ENCODE measurements at regions not wholly inside any gene's neighbourhood (a gene's known extent, or its start where the extent isn't known, plus 50 kb on each side); places are given as distances from the start of the nearest gene placed in this dataset.

DNA sequence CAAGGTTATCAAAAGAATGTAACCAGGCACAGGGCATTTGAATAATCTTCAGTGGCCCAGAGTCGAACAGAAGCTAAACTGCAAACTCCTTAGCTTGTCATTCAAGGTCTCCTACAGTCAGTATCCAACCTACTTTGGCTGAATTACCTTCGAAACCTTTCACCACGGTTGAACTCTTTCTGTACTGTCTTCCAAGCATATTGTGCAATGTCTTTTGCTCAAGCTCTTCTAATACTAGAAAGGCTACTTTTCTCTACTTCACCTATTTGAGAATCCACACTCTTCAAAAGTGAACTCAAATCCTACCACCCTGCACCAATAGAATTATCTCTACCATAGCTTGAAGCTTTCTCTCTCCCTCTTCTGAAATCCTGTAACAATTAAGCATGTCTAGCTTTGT lies 142.9 kb downstream of the NR4A2 start:
- H3K27me3 ChIP-seq: no peaks in the 10 kb centered on the region
- no peaks in the 10 kb centered on the region for H3K4me1 ChIP-seq
- H3K36me3 ChIP-seq: no peaks in the 10 kb centered on the region
- no peak overlapping the region for H3K27ac ChIP-seq
- DNase-seq: no peak
- H3K9me3 ChIP-seq (replicated peaks): no peaks in the 10 kb centered on the region
- no peak overlapping the region for H3K4me3 ChIP-seq

DNA sequence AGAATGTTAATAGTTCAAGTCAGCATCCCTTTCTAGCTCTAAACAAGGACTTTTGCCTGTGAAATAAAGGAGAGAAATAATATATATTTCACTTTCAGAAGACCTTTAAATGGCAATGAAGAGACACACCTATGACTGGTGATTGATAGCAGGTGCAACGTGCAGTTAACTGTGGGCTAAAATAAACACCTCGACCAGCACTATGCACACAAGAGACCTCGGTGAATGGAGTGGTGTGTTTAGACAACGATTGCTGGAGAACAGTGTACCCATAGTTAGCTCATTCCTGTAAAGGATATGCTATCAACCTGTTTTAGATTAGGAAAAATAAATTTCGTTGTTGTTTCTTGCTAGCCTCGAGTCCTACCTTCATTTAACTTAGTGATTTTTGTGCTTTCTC lies 143.4 kb downstream of the NR4A2 start:
- H3K27ac ChIP-seq: no peak overlapping the region
- H3K9me3 ChIP-seq (replicated peaks): no peaks in the 10 kb centered on the region
- H3K4me1 ChIP-seq: no peaks in the 10 kb centered on the region
- H3K36me3 ChIP-seq: no peaks in the 10 kb centered on the region
- no peak overlapping the region for H3K4me3 ChIP-seq
- no peak for DNase-seq
- no peaks in the 10 kb centered on the region for H3K27me3 ChIP-seq

DNA sequence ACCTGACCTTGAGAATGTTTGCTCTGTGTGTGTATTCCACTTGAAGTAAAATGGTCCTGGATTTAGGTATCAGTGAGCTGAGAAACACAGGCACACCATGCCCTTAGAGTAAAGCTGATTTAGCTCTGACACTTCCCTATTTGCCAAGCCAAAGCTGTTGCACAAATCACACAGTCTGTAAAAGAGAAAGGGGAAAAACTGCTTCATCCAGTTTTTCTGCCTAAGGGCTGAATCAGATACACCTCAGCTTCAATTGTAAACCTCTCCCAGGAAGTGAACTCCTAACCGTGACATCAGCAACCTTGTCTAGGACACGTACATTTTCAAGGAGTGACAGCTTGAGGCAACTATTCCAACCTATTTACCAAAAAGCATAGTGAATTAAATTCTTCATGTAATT lies 150.4 kb downstream of the NR4A2 start:
- Histone ChIP-seq H3K27me3 (no peaks in the 10 kb centered on the region), H3K27ac (no peak overlapping the region), H3K9me3 (replicated peaks) (no peaks in the 10 kb centered on the region), H3K4me3 (no peak overlapping the region), H3K36me3 (no peaks in the 10 kb centered on the region), H3K4me1 (no peaks in the 10 kb centered on the region)
- DNase-seq: no peak

DNA sequence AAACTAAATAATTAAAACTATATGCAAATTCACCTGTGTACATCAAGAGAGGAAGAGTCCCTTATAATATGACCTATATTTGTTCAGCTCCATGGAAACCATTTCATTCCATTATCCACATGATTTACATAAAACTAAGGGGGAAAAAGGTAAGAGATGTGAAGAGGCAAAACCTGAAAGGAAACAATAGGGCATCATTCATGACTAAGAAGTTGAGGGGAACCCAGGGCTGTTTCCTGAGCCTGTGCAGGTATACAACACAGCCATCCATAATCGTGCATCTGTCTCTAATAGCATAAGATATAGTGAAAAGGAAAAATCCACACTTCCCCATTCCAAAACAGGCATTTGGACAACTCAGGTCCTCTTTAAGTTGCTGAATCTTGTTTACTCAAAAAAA lies 151.3 kb downstream of the NR4A2 start:
- no peaks in the 10 kb centered on the region for H3K9me3 ChIP-seq (replicated peaks)
- no peak overlapping the region for H3K4me3 ChIP-seq
- H3K4me1 ChIP-seq: no peaks in the 10 kb centered on the region
- H3K27ac ChIP-seq: no peak overlapping the region
- no peak for DNase-seq
- H3K36me3 ChIP-seq: no peaks in the 10 kb centered on the region
- no peaks in the 10 kb centered on the region for H3K27me3 ChIP-seq

DNA sequence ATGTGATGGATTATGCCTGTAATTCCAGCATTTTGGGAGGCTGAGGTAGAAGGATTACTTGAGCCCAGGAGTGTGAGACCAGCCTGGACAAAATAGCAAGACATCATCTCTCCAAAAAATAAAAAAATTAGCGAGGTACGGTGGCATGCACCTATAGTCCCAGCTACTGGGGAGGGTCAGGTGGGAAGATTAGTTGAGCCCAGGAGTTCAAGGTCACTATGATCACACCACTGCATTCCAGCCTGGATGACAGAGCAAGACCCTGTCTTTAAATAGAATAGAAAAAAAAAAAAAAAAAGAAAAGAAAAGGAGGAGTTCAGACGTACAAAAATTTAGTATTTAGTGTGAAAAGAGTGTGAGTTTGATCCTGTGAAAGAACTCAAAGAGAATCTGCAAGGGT lies 154.9 kb downstream of the NR4A2 start:
- Histone ChIP-seq H3K4me1 (no peaks in the 10 kb centered on the region), H3K27ac (no peak overlapping the region), H3K27me3 (no peaks in the 10 kb centered on the region), H3K9me3 (replicated peaks) (no peaks in the 10 kb centered on the region), H3K36me3 (no peaks in the 10 kb centered on the region), H3K4me3 (no peak overlapping the region)
- DNase-seq: no peak

DNA sequence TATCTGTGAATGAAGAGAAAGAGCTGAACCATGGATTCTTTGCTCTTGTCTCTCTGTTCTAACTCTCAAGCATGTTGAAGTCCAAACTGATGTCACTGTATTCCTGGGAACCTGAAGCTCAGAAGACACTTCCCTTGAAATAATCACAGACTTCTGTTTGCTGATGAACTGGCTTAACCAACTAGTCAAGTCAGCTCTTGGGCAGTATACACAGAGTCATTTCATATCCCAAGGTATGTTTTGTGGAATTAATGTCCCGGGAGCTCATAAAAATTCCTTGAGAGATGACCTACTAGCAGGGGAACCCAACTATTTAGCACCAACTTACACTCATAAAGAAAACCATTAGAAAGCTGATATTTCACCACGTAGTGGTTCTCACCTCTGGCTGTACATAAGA lies 156.6 kb downstream of the NR4A2 start:
- H3K4me3 ChIP-seq: no peak overlapping the region
- no peaks in the 10 kb centered on the region for H3K36me3 ChIP-seq
- no peaks in the 10 kb centered on the region for H3K9me3 ChIP-seq (replicated peaks)
- no peaks in the 10 kb centered on the region for H3K4me1 ChIP-seq
- DNase-seq: no peak
- no peak overlapping the region for H3K27ac ChIP-seq
- no peaks in the 10 kb centered on the region for H3K27me3 ChIP-seq

DNA sequence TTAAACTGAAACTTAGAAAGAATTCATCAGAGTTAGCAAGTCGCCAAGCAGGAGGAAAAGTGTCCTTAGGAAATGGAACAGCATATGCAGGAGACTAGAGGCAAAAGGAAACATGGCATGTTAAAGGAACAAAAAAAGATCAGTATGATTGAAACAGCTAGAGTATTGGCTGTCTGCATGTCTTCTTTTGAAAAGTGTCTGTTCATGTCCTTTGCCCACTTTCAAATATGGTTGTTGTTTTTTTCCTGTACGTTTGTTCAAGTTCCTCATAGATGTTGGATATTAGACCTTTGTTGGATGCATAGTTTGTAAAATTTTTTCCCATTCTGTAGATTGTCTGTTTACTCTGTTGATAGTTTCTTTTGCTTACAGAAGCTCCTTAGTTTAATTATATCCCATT lies 161.6 kb downstream of the NR4A2 start:
- no peak overlapping the region for H3K4me3 ChIP-seq
- no peaks in the 10 kb centered on the region for H3K36me3 ChIP-seq
- no peaks in the 10 kb centered on the region for H3K4me1 ChIP-seq
- no peaks in the 10 kb centered on the region for H3K9me3 ChIP-seq (replicated peaks)
- H3K27me3 ChIP-seq: no peaks in the 10 kb centered on the region
- DNase-seq: no peak
- H3K27ac ChIP-seq: no peak overlapping the region

DNA sequence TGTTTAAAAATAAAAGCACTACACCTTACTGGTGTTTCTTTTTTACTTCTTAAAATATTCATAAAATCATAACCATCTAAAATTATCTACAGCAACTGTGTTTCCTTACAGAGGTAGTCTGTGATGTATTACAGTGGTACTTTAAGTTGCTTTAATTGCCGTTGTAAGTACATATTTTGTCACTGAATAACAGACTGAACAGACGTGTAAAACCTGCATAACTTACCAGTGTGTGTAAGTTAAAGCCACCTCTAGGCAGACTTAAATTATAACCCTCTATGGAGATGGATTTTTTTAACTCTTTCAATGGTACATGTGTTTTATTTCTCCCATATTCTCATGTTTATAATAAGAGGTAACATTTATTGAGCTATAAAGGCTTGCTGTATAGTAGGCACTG lies 166.8 kb downstream of the NR4A2 start:
- H3K9me3 ChIP-seq (replicated peaks): no peaks in the 10 kb centered on the region
- no peak overlapping the region for H3K27ac ChIP-seq
- no peaks in the 10 kb centered on the region for H3K4me1 ChIP-seq
- no peak overlapping the region for H3K4me3 ChIP-seq
- no peak for DNase-seq
- H3K27me3 ChIP-seq: no peaks in the 10 kb centered on the region
- no peaks in the 10 kb centered on the region for H3K36me3 ChIP-seq

DNA sequence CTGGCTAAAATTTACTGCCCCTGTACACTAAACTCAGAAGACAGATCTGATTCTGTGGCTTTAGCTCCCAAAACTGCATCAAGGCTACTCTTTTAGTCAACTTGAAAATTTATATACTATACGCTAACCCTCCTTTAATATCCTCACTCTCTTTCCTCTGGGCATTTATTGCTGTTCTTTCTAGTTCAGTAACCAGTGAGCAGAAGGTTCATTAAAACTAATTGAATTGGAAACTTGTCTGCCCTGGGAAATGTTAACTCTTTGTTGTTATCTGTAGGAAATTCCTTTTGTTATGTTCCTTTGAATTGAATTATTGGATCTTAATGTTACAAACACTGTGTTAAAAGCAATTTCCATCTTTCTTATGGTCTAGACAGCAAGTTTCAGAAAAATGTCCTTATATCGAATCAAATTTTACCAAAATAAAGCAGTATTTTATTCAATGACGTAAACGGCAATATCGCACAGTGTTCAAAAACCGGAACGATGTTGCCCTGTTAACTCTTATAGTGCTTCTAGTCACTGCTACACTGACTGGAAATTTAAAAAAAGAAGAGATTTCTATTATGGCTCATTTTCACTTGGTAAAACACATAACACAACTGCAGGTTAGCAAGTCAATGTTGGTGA lies 168.3 kb downstream of the NR4A2 start:
- H3K9me3 ChIP-seq (replicated peaks): no peaks in the 10 kb centered on the region
- no peaks in the 10 kb centered on the region for H3K4me1 ChIP-seq
- no peak overlapping the region for H3K4me3 ChIP-seq
- no peaks in the 10 kb centered on the region for H3K27me3 ChIP-seq
- H3K36me3 ChIP-seq: no peaks in the 10 kb centered on the region
- no peak overlapping the region for H3K27ac ChIP-seq
- no peak for DNase-seq

DNA sequence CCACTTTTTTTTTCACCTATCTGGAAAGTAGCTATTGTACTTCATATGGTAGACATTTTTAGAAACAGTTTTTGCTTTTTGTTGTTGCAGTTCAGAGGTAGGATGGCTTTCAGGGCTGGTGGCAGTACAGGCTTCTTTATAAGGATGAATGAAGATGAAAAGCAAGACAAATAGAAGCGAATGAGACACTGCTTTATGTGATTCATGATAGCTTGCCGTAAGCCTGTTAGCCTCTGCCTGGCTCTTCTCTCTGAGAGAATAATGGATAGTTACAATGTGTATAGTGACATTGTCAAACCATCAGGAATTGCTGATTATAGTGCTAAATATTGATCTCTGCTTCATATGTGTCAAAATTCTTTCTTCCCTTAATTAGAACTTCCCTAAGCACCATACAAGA lies 173.7 kb downstream of the NR4A2 start:
- H3K4me3 ChIP-seq: no peak overlapping the region
- no peaks in the 10 kb centered on the region for H3K4me1 ChIP-seq
- no peaks in the 10 kb centered on the region for H3K9me3 ChIP-seq (replicated peaks)
- no peaks in the 10 kb centered on the region for H3K36me3 ChIP-seq
- DNase-seq: no peak
- no peaks in the 10 kb centered on the region for H3K27me3 ChIP-seq
- H3K27ac ChIP-seq: no peak overlapping the region

DNA sequence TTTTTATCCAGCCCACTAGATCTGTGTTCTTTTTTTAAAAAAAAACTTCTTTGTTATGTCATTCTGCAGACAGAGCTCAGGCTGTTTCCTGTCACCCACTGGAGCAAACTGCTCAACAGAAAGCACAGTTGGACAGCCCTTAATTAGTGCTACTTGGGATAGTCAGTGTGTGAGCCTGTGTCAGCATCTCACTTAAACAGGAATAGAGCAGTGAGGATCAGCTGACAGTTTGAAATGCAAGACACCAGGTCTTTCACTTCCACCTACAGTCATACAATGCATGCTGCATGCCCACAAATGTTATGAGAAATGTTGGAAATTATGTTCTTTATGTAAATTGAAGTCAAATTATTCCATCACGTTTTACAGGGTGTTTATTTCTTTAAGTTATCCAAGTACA lies 174.9 kb downstream of the NR4A2 start:
- H3K4me1 ChIP-seq: no peaks in the 10 kb centered on the region
- no peaks in the 10 kb centered on the region for H3K36me3 ChIP-seq
- no peak overlapping the region for H3K4me3 ChIP-seq
- DNase-seq: peak in 1 of 2 experiments; percentile 7
- H3K27ac ChIP-seq: no peak overlapping the region
- H3K9me3 ChIP-seq (replicated peaks): no peaks in the 10 kb centered on the region
- H3K27me3 ChIP-seq: no peaks in the 10 kb centered on the region

DNA sequence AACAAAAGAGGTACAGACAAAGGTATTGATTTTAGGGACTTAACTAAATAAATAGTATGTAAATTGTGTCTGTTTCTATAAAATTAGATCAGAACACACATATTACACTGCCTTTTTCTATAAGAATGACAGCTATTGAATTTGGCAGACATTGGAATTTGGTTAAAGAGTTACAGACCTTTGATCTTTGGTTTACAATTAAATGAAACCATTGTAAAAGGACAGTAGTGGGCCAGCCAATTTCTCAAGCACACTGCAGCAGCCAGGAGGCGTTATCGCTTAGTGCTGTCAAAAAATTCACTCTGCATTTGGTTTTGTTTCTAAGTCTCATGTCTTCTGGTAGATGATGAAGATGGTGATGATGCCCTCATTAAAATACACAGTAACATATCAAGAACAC lies 175.9 kb downstream of the NR4A2 start:
- DNase-seq: no peak
- no peaks in the 10 kb centered on the region for H3K9me3 ChIP-seq (replicated peaks)
- no peaks in the 10 kb centered on the region for H3K4me1 ChIP-seq

DNA sequence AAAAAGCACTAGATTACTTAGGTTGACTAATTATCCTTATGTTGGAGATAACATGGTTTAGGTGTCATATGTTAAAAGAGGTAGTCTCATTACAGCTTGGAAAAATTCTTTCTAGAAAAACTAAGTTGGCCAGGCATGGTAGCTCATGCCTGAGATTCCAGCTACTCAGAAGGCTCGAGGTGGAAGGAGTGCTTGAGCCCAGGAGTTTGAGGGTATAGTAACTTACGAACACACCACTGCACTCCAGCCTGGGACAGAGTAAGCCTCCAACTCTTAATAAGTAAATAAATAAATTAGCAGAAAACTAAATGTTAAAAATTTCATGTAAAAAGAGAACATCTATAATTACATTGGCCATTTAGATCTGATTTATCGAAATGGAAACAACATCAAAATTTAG lies 177.2 kb downstream of the NR4A2 start:
- Histone ChIP-seq H3K9me3 (replicated peaks) (no peaks in the 10 kb centered on the region), H3K27me3 (no peaks in the 10 kb centered on the region), H3K4me1 (no peaks in the 10 kb centered on the region), H3K27ac (no peak overlapping the region), H3K4me3 (no peak overlapping the region), H3K36me3 (no peaks in the 10 kb centered on the region)
- DNase-seq: no peak

More for the DNA sequence above, 175.9 kb downstream of the NR4A2 start:
- Histone ChIP-seq H3K36me3 (no peaks in the 10 kb centered on the region), H3K4me3 (no peak overlapping the region), H3K27ac (no peak overlapping the region), H3K27me3 (no peaks in the 10 kb centered on the region)

DNA sequence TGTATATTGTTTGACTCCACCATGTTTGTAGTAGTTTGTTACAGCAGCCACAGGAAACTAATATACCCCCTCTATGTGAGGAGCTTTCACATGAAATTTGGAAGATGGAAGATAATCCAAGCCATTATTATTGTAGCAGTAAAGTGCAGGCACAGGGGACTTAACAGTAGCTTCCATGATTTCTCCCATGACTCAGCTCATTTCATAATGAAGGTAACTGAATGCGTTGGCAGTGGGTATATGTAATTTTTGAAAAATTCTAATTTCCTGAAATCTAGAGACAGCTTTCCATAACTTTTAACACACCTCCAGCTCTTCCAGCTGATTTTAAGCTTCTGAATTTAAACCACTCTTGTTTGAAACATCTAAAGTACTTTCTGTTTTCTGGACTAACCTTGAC lies 181.2 kb downstream of the NR4A2 start:
- Histone ChIP-seq H3K27ac (no peak overlapping the region), H3K4me1 (no peaks in the 10 kb centered on the region), H3K9me3 (replicated peaks) (no peaks in the 10 kb centered on the region), H3K4me3 (no peak overlapping the region), H3K27me3 (no peaks in the 10 kb centered on the region), H3K36me3 (no peaks in the 10 kb centered on the region)
- DNase-seq: no peak

DNA sequence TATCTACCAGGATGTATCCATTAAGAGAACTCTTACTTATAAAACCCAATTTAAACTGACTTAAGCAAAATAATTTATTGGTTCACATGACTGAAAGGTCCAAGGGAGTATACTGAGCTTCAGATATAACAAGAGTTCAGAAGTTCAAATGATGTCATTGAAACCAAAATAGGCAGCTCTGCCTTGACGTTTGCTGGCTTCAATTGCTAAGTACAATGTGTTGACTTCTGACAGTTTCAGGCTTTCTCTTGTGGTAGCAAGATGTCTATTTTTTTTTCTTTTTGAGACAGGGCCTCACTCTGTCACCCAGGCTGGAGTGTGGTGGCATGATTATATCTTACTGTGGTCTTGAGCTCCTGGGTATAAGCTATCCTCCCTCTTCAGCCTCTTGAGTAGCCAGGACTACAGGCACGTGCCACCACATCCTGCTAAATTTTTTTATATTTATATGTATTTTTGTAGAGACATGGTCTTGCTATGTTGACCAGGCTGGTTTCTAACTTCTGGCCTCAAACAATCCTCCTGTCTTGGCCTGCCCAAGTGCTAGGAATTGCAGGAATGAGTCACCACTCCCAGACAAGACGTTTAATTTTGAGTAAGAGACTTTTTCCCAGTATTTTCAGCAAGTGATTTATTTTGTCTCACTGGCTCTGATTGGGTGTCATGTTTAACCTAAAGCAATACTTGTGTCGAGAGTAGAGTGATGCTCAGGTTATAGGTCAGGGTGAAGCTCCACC lies 184.8 kb downstream of the NR4A2 start:
- H3K27ac ChIP-seq: no peak overlapping the region
- no peak for DNase-seq
- no peak overlapping the region for H3K4me3 ChIP-seq
- no peaks in the 10 kb centered on the region for H3K4me1 ChIP-seq
- H3K9me3 ChIP-seq (replicated peaks): no peaks in the 10 kb centered on the region
- H3K27me3 ChIP-seq: no peaks in the 10 kb centered on the region
- no peaks in the 10 kb centered on the region for H3K36me3 ChIP-seq

DNA sequence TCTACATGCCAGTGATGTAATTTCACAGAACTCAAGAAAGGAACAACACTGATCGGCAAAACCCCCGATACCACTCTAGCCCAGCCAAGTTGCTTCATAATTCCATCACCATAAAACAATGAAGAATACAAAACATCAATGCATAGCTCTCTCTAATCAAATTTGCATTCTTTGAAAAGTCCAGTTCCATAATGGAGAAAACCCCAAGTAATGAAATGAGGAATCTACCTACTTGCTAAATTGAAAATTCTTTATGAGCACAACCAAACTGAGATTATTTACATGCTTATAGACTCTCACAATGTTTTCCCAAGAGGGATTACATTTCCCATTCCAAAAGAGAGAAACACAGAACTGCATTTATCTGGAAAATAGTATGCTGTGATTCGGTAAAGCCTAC lies 186.5 kb downstream of the NR4A2 start:
- H3K27ac ChIP-seq: no peak overlapping the region
- H3K4me1 ChIP-seq: no peaks in the 10 kb centered on the region
- H3K36me3 ChIP-seq: no peaks in the 10 kb centered on the region
- no peak overlapping the region for H3K4me3 ChIP-seq
- no peaks in the 10 kb centered on the region for H3K27me3 ChIP-seq
- no peak for DNase-seq
- no peaks in the 10 kb centered on the region for H3K9me3 ChIP-seq (replicated peaks)

Data from SJCRH30 (cell line).